Immature natural killer cell (primary cell): ENCODE measurements at regions not wholly inside any gene's neighbourhood (a gene's known extent, or its start where the extent isn't known, plus 50 kb on each side); places are given as distances from the start of the nearest gene placed in this dataset.

ENCODE experiments used
- DNase-seq, 3 donors: peaks; one replicate each; pipeline ENCODE4 v3.0.0; 2022; ENCODE audit warnings: mixed read lengths in 1 of 3
- H3K27ac Mint-ChIP-seq, 6 donors: one replicate each; pipeline ENCODE4 v1.8.0; 2020; ENCODE audit warnings: mixed read lengths in 6 of 6, mild to moderate bottlenecking in 5 of 6, inconsistent platforms in 4 of 6, moderate library complexity in 3 of 6
- H3K27me3 Mint-ChIP-seq, 3 donors: one replicate each; pipeline ENCODE4 v1.8.0; 2020 to 2021; ENCODE audit warnings: low read depth in 3 of 3, mild to moderate bottlenecking in 3 of 3, mixed read lengths in 3 of 3, moderate library complexity in 3 of 3, inconsistent platforms in 1 of 3
- H3K36me3 Mint-ChIP-seq, 3 donors: one replicate each; pipeline ENCODE4 v1.8.0; 2020; ENCODE audit warnings: mixed read lengths in 3 of 3, inconsistent platforms in 2 of 3, mild to moderate bottlenecking in 2 of 3
- H3K4me1 Mint-ChIP-seq, 2 donors: one replicate each; pipeline ENCODE4 v1.8.0; 2020; ENCODE audit warnings: inconsistent platforms in 2 of 2, mild to moderate bottlenecking in 2 of 2, mixed read lengths in 2 of 2, moderate library complexity in 1 of 2
- H3K4me3 Mint-ChIP-seq, 5 donors: one replicate each; pipeline ENCODE4 v1.8.0; 2020; ENCODE audit warnings: mild to moderate bottlenecking in 5 of 5, mixed read lengths in 5 of 5, inconsistent platforms in 3 of 5, moderate library complexity in 3 of 5
- H3K9me3 Mint-ChIP-seq, 6 donors: one replicate each; pipeline ENCODE4 v1.8.0; 2020; ENCODE audit warnings: mild to moderate bottlenecking in 6 of 6, mixed read lengths in 6 of 6, inconsistent platforms in 4 of 6, moderate library complexity in 3 of 6

DNA sequence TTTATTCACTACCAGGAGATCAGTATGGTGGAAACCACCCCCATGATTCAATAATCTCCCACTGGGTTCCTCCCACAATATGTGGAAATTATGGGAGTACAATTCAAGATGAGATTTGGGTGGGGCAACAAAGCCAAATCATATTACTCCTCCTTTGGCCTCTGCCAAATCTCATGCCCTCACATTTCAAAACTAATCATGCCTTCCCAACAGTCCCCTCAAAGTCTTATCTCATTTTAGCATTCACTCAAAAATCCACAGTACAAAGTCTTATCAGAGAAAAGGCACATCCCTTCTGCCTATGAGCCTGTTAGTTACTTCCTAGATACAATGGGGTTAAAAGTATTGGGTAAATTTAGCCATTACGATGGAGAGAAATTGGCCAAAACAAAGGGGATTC is 989.5 kb upstream of the CNTNAP5 start:
- peaks cover 8 to 59% (median 30%) of the 10 kb centered on the region in 6 donors for H3K9me3 Mint-ChIP-seq
- H3K36me3 Mint-ChIP-seq = peaks cover 0 to 5% (median 0%) of the 10 kb centered on the region in 3 donors
- DNase-seq = no peak
- H3K4me1 Mint-ChIP-seq = no peaks in the 10 kb centered on the region
- H3K27ac Mint-ChIP-seq = no peak overlapping the region
- no peak overlapping the region for H3K4me3 Mint-ChIP-seq
- H3K27me3 Mint-ChIP-seq = peaks cover 0 to 2% (median 0%) of the 10 kb centered on the region in 3 donors

DNA sequence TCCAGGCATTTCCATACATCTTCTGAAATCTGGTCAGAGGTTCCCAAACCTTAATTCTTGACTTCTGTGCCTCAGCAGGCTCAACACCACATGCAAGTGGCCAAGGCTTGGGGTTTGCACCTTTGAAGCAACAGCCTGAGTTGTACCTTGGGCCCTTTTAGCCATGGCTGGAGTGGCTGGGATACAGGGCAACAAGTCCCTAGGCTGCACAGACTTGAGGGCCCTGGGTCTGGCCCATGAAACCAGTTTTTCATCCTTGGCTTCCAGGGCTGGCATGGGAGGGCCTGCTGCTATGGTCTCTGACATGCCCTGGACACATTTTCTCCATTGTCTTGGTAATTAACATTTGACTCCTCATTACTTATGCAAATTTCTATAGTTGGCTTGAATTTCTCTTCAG is 988.8 kb upstream of the CNTNAP5 start:
- Mint-ChIP-seq H3K4me3 (no peak overlapping the region), H3K27me3 (peaks cover 0 to 4% (median 0%) of the 10 kb centered on the region in 3 donors), H3K36me3 (peaks cover 0 to 5% (median 0%) of the 10 kb centered on the region in 3 donors), H3K9me3 (peaks cover 8 to 57% (median 29%) of the 10 kb centered on the region in 6 donors), H3K27ac (no peak overlapping the region), H3K4me1 (no peaks in the 10 kb centered on the region)
- no peak for DNase-seq

DNA sequence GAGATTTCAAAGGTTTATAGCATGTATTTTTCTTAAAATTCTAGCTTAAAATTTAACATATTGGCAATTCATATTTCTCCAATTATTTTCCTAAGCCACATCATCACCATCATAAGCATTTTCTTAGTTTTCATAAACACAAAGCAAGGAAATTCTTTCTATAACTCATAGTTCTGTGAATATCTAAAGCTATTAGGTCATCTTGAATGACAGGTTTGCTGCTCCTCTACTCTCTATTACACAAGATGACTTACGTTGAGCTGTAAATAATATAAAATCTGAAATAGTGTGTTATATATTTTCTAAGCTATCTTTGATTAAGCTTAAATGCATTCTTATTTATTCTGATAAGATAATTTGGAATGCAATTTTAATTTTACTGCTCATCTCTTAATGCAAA is 984.6 kb upstream of the CNTNAP5 start:
- H3K9me3 Mint-ChIP-seq = peaks cover 5 to 38% (median 24%) of the 10 kb centered on the region in 6 donors
- no peak overlapping the region for H3K27ac Mint-ChIP-seq
- no peak for DNase-seq
- no peak overlapping the region for H3K4me3 Mint-ChIP-seq
- H3K4me1 Mint-ChIP-seq = no peaks in the 10 kb centered on the region
- peaks cover 0 to 4% (median 0%) of the 10 kb centered on the region in 3 donors for H3K27me3 Mint-ChIP-seq
- peaks cover 0 to 5% (median 0%) of the 10 kb centered on the region in 3 donors for H3K36me3 Mint-ChIP-seq

DNA sequence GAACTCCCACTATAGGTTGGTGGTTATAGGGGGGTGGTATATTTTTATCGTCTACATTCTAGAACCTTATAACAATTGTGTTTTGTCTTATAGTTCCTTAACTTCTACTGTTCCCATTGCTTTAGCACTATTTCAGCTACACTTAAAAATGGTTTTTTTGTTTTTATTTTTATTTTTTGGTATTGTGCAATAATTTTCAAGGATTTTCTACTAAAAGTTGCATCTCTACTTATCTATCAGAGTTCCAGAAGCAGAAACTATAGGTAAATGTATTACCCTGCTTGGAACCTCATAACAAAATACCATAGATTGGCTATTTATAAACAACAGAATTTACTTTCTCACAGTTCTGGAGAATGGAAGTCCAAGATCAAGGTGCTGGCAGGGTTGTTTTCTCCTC is 981.6 kb upstream of the CNTNAP5 start:
- Mint-ChIP-seq H3K4me3 (no peak overlapping the region), H3K9me3 (peaks cover 1 to 27% (median 17%) of the 10 kb centered on the region in 6 donors), H3K27ac (no peak overlapping the region), H3K27me3 (peaks cover 0 to 4% (median 0%) of the 10 kb centered on the region in 3 donors), H3K36me3 (no peaks in the 10 kb centered on the region), H3K4me1 (no peaks in the 10 kb centered on the region)
- DNase-seq = no peak

DNA sequence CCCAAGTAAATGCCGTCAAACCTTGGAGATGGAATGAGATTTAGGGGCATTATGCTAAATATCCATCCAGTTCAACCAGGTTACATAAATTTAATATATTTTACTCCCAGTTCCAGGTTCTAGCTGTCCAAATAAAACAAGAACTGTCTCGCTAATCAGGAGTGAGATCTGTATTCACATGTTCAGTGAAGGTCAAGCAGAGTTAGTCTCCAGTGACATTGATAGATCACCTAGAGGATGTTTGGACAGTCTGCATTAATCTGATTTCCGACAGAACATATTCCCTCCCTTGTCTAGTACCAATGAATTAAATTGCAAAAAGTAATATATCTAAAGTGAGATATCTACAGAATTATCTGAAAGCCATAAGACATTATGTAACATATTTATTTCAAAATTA is 979.4 kb upstream of the CNTNAP5 start:
- H3K36me3 Mint-ChIP-seq = no peaks in the 10 kb centered on the region
- peaks cover 0 to 3% (median 0%) of the 10 kb centered on the region in 3 donors for H3K27me3 Mint-ChIP-seq

DNA sequence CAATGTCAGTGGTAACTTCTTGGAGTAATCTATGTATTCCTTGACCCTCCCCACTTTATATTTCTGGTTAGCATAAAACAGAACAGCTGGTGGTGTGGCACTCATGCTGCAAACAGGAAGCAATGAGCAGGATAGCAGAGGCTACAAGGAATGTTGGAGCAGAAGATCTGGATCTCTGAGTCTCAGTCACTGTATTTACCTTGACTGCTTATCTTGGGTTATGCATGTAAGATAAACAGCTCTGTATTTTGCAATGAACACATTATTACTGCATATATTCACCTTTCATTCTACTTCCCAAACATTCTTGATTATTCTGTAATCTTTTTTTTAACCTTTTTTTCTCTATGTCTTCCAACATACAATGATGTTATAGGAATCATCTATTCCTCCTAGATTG is 977.9 kb upstream of the CNTNAP5 start:
- no peaks in the 10 kb centered on the region for H3K36me3 Mint-ChIP-seq
- H3K27me3 Mint-ChIP-seq = no peaks in the 10 kb centered on the region
- no peak overlapping the region for H3K27ac Mint-ChIP-seq
- DNase-seq = no peak
- H3K4me3 Mint-ChIP-seq = no peak overlapping the region
- peaks cover 1 to 33% (median 22%) of the 10 kb centered on the region in 6 donors for H3K9me3 Mint-ChIP-seq
- H3K4me1 Mint-ChIP-seq = no peaks in the 10 kb centered on the region

More for the DNA sequence above, 979.4 kb upstream of the CNTNAP5 start:
- H3K27ac Mint-ChIP-seq = no peak overlapping the region
- no peak overlapping the region for H3K4me3 Mint-ChIP-seq
- no peaks in the 10 kb centered on the region for H3K4me1 Mint-ChIP-seq
- peaks cover 0 to 34% (median 21%) of the 10 kb centered on the region in 6 donors for H3K9me3 Mint-ChIP-seq
- no peak for DNase-seq

DNA sequence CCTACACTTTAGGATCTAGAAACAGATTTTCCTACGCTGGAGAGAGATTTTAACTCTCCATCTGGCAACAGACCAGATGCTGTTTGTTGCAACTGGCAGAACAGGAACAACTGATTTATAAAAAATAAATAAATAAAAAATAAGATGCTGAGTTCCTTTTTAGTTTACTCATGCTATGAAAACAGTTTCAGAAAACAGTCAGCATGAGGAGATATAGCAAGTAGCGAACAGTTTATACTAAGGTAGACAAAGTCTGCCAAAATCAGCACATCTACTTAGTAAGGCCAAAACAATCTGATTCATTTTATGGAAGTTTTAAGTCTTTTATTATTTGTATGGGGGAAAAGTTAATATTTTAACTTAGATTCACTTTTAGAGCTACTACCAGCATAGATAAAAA is 974.0 kb upstream of the CNTNAP5 start:
- Mint-ChIP-seq H3K4me3 (no peak overlapping the region), H3K9me3 (peaks cover 1 to 41% (median 28%) of the 10 kb centered on the region in 6 donors), H3K4me1 (no peaks in the 10 kb centered on the region), H3K36me3 (no peaks in the 10 kb centered on the region), H3K27me3 (no peaks in the 10 kb centered on the region), H3K27ac (no peak overlapping the region)
- DNase-seq = no peak

DNA sequence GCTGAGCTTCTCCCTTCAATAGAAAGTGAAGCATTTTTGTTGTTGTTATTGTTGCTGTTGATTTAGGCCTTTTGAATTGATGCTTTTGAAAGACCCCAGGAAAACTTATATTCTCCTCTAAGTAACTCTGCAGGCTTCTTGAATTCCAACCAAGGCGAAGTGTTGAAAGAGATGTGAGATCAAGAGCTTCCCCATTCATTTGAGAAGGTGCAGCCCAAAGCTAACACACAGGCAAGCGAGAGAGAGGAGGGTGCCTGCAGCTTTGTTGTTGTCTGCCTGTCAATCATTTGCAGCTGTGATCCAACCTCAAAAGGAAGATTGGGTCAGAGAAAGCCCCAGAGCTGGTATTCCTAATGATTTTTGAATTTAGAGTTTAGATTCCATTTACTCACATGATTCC is 963.6 kb upstream of the CNTNAP5 start:
- DNase-seq = no peak
- no peak overlapping the region for H3K4me3 Mint-ChIP-seq
- peaks cover 1 to 2% (median 2%) of the 10 kb centered on the region in 3 donors for H3K27me3 Mint-ChIP-seq
- H3K4me1 Mint-ChIP-seq = no peaks in the 10 kb centered on the region
- H3K9me3 Mint-ChIP-seq = peaks cover 11 to 67% (median 28%) of the 10 kb centered on the region in 6 donors
- no peak overlapping the region for H3K27ac Mint-ChIP-seq
- H3K36me3 Mint-ChIP-seq = no peaks in the 10 kb centered on the region

DNA sequence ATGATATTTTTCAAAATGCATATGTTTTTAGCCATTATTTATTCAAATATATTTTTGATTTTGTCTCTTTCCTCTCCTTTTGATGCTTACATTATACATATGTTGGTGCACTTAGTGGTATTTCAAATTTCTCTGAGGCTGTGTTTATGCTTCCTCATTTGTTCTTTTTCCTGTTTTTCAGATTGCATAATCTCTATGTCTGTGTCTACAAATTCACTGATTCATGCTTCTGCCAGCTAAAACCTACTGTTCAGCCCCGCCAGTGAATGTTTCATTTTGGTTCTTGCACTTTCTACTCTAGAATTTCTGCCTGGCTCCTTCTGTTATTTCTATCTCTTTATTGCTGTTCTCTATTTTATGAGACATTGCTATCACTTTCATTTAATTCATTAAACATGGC is 951.7 kb upstream of the CNTNAP5 start:
- no peaks in the 10 kb centered on the region for H3K27me3 Mint-ChIP-seq
- no peak overlapping the region for H3K4me3 Mint-ChIP-seq
- no peak for DNase-seq
- H3K27ac Mint-ChIP-seq = no peak overlapping the region
- H3K36me3 Mint-ChIP-seq = no peaks in the 10 kb centered on the region
- H3K4me1 Mint-ChIP-seq = no peaks in the 10 kb centered on the region
- peaks cover 8 to 43% (median 21%) of the 10 kb centered on the region in 6 donors for H3K9me3 Mint-ChIP-seq

DNA sequence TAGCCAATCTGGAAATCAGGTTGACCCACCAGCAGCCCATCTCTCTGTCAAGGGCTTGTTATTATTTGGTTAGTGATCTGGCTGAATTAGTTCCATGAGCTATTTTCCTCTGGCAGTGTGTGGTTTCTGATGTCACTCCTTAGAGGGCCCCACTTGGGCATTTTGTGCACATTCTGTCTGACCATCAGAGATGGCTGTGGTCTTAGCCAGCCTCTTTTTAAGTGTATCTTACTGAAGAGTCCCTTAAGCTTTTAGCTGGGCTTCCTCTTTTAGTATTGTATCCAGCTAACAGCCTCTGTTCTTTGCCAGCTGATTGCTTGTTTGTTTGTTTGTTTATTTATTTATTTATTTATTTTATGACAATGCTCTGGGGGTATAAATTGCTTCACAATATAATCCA is 951.1 kb upstream of the CNTNAP5 start:
- Mint-ChIP-seq H3K9me3 (peaks cover 8 to 43% (median 21%) of the 10 kb centered on the region in 6 donors), H3K4me1 (no peaks in the 10 kb centered on the region), H3K27ac (no peak overlapping the region), H3K36me3 (no peaks in the 10 kb centered on the region), H3K27me3 (no peaks in the 10 kb centered on the region), H3K4me3 (no peak overlapping the region)
- no peak for DNase-seq

DNA sequence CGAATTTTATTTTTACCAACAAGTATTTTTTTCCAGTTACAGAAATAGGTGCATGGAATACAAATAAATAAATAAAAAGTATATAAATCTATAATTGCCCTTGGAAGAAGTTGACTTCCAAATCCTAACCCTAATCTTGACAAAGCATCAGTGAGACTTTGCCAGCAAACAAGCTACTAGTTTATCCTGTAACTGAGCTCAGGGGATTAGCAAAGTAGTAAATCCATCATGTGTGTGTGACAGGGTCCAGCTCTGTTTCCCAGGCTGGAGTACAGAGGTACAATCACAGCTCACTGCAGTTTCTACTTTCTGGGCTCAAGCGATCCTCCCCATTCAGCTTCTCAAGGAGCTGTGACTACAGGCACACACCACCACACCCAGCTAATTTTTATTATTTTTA is 948.0 kb upstream of the CNTNAP5 start:
- H3K27ac Mint-ChIP-seq = no peak overlapping the region
- H3K27me3 Mint-ChIP-seq = no peaks in the 10 kb centered on the region
- DNase-seq = no peak
- H3K9me3 Mint-ChIP-seq = peaks cover 10 to 47% (median 22%) of the 10 kb centered on the region in 6 donors
- no peak overlapping the region for H3K4me3 Mint-ChIP-seq
- no peaks in the 10 kb centered on the region for H3K36me3 Mint-ChIP-seq
- no peaks in the 10 kb centered on the region for H3K4me1 Mint-ChIP-seq

DNA sequence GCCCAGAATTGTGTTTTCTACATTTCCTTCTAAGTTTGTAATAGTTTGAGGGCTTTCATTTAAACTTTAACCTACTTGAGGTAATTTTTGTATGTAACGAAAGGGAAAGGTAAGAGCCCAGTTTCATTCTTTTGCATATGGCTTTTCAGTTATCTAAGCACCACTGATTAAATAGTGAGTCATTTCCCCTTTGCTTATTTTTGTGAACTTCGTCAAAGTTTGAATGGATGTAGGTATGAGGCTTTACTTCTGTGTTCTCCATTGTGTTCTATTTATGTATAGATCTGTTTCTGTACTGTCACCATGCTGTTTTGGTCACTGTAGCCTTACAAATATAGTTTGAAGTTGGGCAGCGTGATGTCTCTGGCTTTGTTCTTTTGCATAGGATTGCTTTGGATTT is 944.8 kb upstream of the CNTNAP5 start:
- H3K27ac Mint-ChIP-seq = no peak overlapping the region
- no peaks in the 10 kb centered on the region for H3K27me3 Mint-ChIP-seq
- no peak overlapping the region for H3K4me3 Mint-ChIP-seq
- no peak for DNase-seq
- no peaks in the 10 kb centered on the region for H3K36me3 Mint-ChIP-seq
- H3K4me1 Mint-ChIP-seq = no peaks in the 10 kb centered on the region
- peaks cover 9 to 56% (median 24%) of the 10 kb centered on the region in 6 donors for H3K9me3 Mint-ChIP-seq

DNA sequence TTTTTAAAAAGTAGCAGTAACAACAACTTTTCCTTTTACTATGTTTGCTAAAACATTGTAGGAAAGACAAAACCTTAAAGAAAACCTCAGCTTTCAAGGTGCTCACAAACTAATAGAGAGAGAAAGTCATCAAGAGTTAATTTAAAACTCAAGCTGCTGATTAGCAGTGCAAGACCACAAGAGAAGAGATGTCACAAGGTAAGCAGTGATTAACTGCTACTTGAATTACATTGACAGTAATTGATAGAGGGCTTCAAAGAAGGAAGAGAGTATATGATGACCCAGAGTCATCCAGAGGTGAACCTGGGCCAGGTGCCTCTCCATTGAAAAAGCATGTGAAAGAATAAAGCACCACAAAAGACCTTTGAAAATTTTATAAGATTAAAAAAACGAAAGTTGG is 939.6 kb upstream of the CNTNAP5 start:
- no peak overlapping the region for H3K4me3 Mint-ChIP-seq
- no peaks in the 10 kb centered on the region for H3K36me3 Mint-ChIP-seq
- H3K9me3 Mint-ChIP-seq = peaks cover 10 to 50% (median 18%) of the 10 kb centered on the region in 6 donors
- DNase-seq = no peak
- H3K4me1 Mint-ChIP-seq = no peaks in the 10 kb centered on the region
- no peaks in the 10 kb centered on the region for H3K27me3 Mint-ChIP-seq
- no peak overlapping the region for H3K27ac Mint-ChIP-seq

DNA sequence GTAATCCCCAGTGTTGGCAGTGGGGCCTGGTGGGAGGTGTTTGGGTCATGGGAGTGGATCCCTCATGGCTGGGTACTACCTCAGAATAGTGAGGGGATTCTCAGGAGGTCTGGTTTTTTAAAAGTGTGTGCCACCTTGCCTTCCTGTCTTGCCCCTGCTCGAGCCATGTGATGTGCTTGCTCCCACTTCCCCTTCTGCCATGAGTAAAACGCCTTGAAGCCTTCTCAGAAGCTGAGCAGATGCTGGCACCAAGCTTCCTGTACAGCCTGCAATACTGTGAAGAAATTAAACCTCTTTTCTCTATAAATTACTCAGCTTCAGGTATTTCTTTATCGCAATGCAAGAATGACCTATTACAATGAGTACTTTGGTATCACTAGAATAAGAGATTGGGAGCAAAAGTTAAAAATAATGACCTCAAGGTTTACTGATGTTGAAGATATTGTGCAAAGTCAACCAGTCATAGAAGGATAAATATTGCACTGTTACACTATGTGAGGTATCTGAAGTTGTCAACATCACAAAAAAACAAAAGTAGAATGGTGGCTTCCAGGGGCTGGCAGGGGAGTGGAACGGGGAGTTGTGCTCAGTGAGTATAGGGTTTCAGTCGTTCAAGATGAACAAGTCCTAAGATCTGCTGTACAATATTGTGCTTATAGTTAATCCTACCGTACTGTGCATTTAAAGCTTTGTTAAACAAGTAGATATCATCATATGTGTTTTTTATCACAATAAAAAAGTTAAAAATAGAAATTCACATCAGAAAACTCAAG is 938.3 kb upstream of the CNTNAP5 start:
- H3K4me1 Mint-ChIP-seq = no peaks in the 10 kb centered on the region

DNA sequence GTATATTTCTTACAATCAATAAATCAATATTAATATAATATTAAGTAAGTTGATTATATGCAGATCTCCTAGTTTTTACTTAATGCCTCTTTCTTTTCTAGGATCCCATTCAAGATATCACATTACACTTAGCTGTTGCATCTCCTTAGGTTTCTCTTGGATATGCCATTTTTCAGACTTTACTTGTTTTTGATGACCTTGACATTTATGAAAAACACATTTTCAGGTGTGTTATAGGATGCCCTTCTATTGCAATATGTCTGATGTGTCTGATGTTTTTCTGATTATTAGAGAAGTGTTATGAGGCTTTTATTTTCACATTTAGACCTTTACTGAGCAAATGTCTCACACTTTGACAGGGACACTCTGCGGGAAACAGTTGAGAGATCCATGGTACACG is 933.6 kb upstream of the CNTNAP5 start:
- no peaks in the 10 kb centered on the region for H3K36me3 Mint-ChIP-seq
- no peak overlapping the region for H3K27ac Mint-ChIP-seq
- no peak overlapping the region for H3K4me3 Mint-ChIP-seq
- DNase-seq = no peak
- no peaks in the 10 kb centered on the region for H3K27me3 Mint-ChIP-seq
- H3K9me3 Mint-ChIP-seq = peaks cover 0 to 57% (median 21%) of the 10 kb centered on the region in 6 donors
- no peaks in the 10 kb centered on the region for H3K4me1 Mint-ChIP-seq

More for the DNA sequence above, 938.3 kb upstream of the CNTNAP5 start:
- Mint-ChIP-seq H3K4me3 (no peak overlapping the region), H3K27me3 (no peaks in the 10 kb centered on the region), H3K36me3 (no peaks in the 10 kb centered on the region), H3K9me3 (peaks cover 6 to 51% (median 17%) of the 10 kb centered on the region in 6 donors), H3K27ac (no peak overlapping the region)
- no peak for DNase-seq
